ENCODE measurements at regions not wholly inside any gene's neighbourhood (a gene's known extent, or its start where the extent isn't known, plus 50 kb on each side); places are given as distances from the start of the nearest gene placed in this dataset.

DNA sequence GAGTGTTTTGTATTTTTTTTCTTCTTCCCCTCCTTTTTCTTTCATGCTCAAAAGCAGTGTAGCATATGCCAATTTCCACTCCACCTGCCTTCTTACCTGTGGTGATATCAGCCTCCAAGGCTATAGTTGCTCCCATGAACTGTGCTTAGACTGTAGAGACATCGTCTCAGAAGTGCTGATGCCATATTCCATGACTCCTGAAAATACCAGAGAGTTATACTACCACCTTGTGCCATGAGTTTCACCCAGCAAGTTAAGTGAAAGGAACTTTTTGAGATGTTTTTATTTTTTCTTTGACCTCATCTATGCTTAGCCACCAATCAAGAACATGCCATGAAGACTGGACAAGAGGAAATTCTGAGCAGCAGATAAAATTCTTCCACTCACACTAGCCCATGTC is 142.8 kb upstream of the SEMA3E start:
- Histone ChIP-seq H3K4me1 (ENCODE audit: insufficient read depth, low read length) (no peaks in the 10 kb centered on the region), H3K4ac (ENCODE audit: low read depth, low read length) (no peak overlapping the region), H3K23ac (ENCODE audit: insufficient read length, low read depth, low read length) (no peak overlapping the region), H3K27me3 (ENCODE audit: insufficient read depth, low read length) (no peaks in the 10 kb centered on the region), H3T11ph (ENCODE audit: low read length) (no peak overlapping the region), H3K9me3 (ENCODE audit: control insufficient read depth, low read depth, low read length) (no peaks in the 10 kb centered on the region), H3K14ac (ENCODE audit: insufficient read depth, low read length) (no peak overlapping the region), H3K27ac (ENCODE audit: insufficient read length, low read depth, low read length) (no peak overlapping the region), H2BK120ac (ENCODE audit: low read depth, low read length, poor library complexity, severe bottlenecking) (no peak overlapping the region), H3K23me2 (ENCODE audit: insufficient read length, low read depth, low read length, poor library complexity, severe bottlenecking) (no peaks in the 10 kb centered on the region), H2BK15ac (ENCODE audit: low read depth, low read length) (no peak overlapping the region), H4K8ac (replicated peaks; ENCODE audit: insufficient read length, low read depth, low read length) (no peak overlapping the region), H3K9ac (ENCODE audit: extremely low read depth, insufficient read length, low read length) (no peak overlapping the region), H3K18ac (ENCODE audit: insufficient read length, low read depth, low read length) (no peak overlapping the region), H2BK20ac (ENCODE audit: low read depth, low read length, poor library complexity, severe bottlenecking) (no peak overlapping the region), H2BK5ac (ENCODE audit: insufficient read length, low read length) (no peak overlapping the region), H3K79me2 (ENCODE audit: insufficient read depth, low read length) (no peaks in the 10 kb centered on the region), H2AK5ac (ENCODE audit: insufficient read length, low read length) (no peak overlapping the region), H3K4me2 (ENCODE audit: insufficient read depth, insufficient read length, low read length) (no peak overlapping the region), H2AFZ (ENCODE audit: low read length) (no peak overlapping the region), H3K56ac (ENCODE audit: insufficient read length, low read depth, low read length) (no peak overlapping the region), H4K5ac (ENCODE audit: insufficient read length, low read depth, low read length) (no peak overlapping the region), H3K79me1 (ENCODE audit: insufficient read depth, low read depth, low read length, poor library complexity, severe bottlenecking) (no peaks in the 10 kb centered on the region), H4K20me1 (ENCODE audit: control insufficient read depth, insufficient read depth, insufficient read length) (no peaks in the 10 kb centered on the region), H4K91ac (ENCODE audit: insufficient read length, low read depth, low read length) (no peak overlapping the region), H2BK12ac (ENCODE audit: insufficient read length, low read depth, low read length) (no peak overlapping the region)
- H3K36me3 Mint-ChIP-seq (ENCODE audit: insufficient read depth in 1 of 3, low read depth in 3 of 3) = no peaks in the 10 kb centered on the region
- no peaks in the 10 kb centered on the region; the same call in 1 of the 2 replicates for H3K27me3 Mint-ChIP-seq (ENCODE audit: low read depth)
- no peaks in the 10 kb centered on the region for H3K9me3 Mint-ChIP-seq
- no peaks in the 10 kb centered on the region for H3K4me1 Mint-ChIP-seq
- H3K27ac Mint-ChIP-seq = no peak overlapping the region
- no peak overlapping the region for H3K4me3 Mint-ChIP-seq
- DNase-seq = no peak
- WGBS (ENCODE audit: extremely low coverage, insufficient read length, low lambda C conversion rate) = no CpG with 5 or more reads among the region's 1 CpG
- TF ChIP-seq, protein P1, sequence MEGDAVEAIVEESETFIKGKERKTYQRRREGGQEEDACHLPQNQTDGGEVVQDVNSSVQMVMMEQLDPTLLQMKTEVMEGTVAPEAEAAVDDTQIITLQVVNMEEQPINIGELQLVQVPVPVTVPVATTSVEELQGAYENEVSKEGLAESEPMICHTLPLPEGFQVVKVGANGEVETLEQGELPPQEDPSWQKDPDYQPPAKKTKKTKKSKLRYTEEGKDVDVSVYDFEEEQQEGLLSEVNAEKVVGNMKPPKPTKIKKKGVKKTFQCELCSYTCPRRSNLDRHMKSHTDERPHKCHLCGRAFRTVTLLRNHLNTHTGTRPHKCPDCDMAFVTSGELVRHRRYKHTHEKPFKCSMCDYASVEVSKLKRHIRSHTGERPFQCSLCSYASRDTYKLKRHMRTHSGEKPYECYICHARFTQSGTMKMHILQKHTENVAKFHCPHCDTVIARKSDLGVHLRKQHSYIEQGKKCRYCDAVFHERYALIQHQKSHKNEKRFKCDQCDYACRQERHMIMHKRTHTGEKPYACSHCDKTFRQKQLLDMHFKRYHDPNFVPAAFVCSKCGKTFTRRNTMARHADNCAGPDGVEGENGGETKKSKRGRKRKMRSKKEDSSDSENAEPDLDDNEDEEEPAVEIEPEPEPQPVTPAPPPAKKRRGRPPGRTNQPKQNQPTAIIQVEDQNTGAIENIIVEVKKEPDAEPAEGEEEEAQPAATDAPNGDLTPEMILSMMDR (conservative IDR thresholded peaks at IDR 0.05) = peak; percentile 37; the same call in 2 of the 3 replicates

Data from H9 (cell line).